Left cardiac atrium (tissue), 4 donors: ENCODE measurements at regions not wholly inside any gene's neighbourhood (a gene's known extent, or its start where the extent isn't known, plus 50 kb on each side); places are given as distances from the start of the nearest gene placed in this dataset.

Experiments used
- ATAC-seq, 2 donors: fragments of 200-7000 bp; cut with Tn5 transposase; one replicate each; pipeline ENCODE4 v1.9.1; 2020; ENCODE audit warnings: mild to moderate bottlenecking in 2 of 2, moderate library complexity in 2 of 2
- DNase-seq: peaks from one replicate; pipeline ENCODE4 v3.0.0-alpha.2; 2020
- intact Hi-C, 2 donors: fragments of 100-400 bp; cut with DNase I; formaldehyde crosslinking; loops; one replicate each; pipeline versions ENCODE4 v1.14.1 to v1.15.1; 2022 to 2023
- donor health status: DM: no; HTN: yes; CAD: no.
- donor health status: DM: no; HTN: yes; CAD: no; lungs with severe emphysema.
- donor health status: DM: yes; HTN: yes; CAD: no.
- donor health status: Dilated cardiomyopathy.

- DNase-seq (no peak), ATAC-seq (peak; percentile 45 to 60)
- intact Hi-C loops: no loop called here
Observed at GRCh38 chr6:71393981-71394432, 105.4 kb downstream of the OGFRL1 start.

GRCh38 chr6:71394926-71395325 lies 106.3 kb downstream of the OGFRL1 start:
- ATAC-seq: no peak
- DNase-seq: no peak
- intact Hi-C loops: no loop called here

GRCh38 chr6:71395731-71396409 lies 107.3 kb downstream of the OGFRL1 start:
- DNase-seq (no peak), ATAC-seq (no peak)
- intact Hi-C loops: no loop called here

GRCh38 chr6:71396410-71396801 lies 107.8 kb downstream of the OGFRL1 start:
- no peak for DNase-seq
- intact Hi-C loops: no loop called here
- no peak for ATAC-seq

GRCh38 chr6:71399279-71399678 lies 110.7 kb downstream of the OGFRL1 start:
- intact Hi-C loops: no loop called here
- ATAC-seq (no peak), DNase-seq (no peak)

- intact Hi-C loops: no loop called here
- no peak for ATAC-seq
- DNase-seq: no peak
Observed at GRCh38 chr6:71400852-71401251, 112.2 kb downstream of the OGFRL1 start.

- intact Hi-C loops: no loop called here
- DNase-seq: no peak
- no peak for ATAC-seq
Observed at GRCh38 chr6:71402096-71402495, 113.5 kb downstream of the OGFRL1 start.

GRCh38 chr6:71403422-71404134 lies 115.0 kb downstream of the OGFRL1 start:
- DNase-seq: no peak
- intact Hi-C loops: no loop called here

GRCh38 chr6:71404145-71404966 lies 115.7 kb downstream of the OGFRL1 start:
- intact Hi-C loops: no loop called here
- peak; percentile 82 to 89 for ATAC-seq
- DNase-seq: no peak

More at GRCh38 chr6:71403422-71404134, 115.0 kb downstream of the OGFRL1 start:
- no peak for ATAC-seq

- intact Hi-C loops: no loop called here
- ATAC-seq (no peak), DNase-seq (no peak)
Observed at GRCh38 chr6:71404967-71405278, 116.3 kb downstream of the OGFRL1 start.

- ATAC-seq (no peak), DNase-seq (no peak)
- intact Hi-C loops: no loop called here
Observed at GRCh38 chr6:71405416-71405815, 116.8 kb downstream of the OGFRL1 start.

- DNase-seq (no peak), ATAC-seq (no peak)
- intact Hi-C loops: no loop called here
Observed at GRCh38 chr6:71406865-71407860, 118.6 kb downstream of the OGFRL1 start.

- intact Hi-C loops: no loop called here
- DNase-seq: no peak
- ATAC-seq: no peak
Observed at GRCh38 chr6:71408787-71409723, 120.4 kb downstream of the OGFRL1 start.

- DNase-seq (no peak), ATAC-seq (no peak)
- intact Hi-C loops: no loop called here
Observed at GRCh38 chr6:71410164-71410566, 121.6 kb downstream of the OGFRL1 start.

GRCh38 chr6:71410681-71411080 lies 122.1 kb downstream of the OGFRL1 start:
- no peak for DNase-seq
- intact Hi-C loops: no loop called here
- no peak for ATAC-seq

GRCh38 chr6:71411882-71412281 lies 123.3 kb downstream of the OGFRL1 start:
- intact Hi-C loops: no loop called here
- DNase-seq: no peak
- ATAC-seq: no peak

- no peak for DNase-seq
- ATAC-seq: peak in 1 of 2 donors; percentile 58
- intact Hi-C loops: no loop called here
Observed at GRCh38 chr6:71412559-71413140, 124.0 kb downstream of the OGFRL1 start.

GRCh38 chr6:71414486-71414885 lies 125.9 kb downstream of the OGFRL1 start:
- intact Hi-C loops: no loop called here
- no peak for ATAC-seq
- no peak for DNase-seq
